Fibroblast of pulmonary artery (primary cell): ENCODE measurements at regions not wholly inside any gene's neighbourhood (a gene's known extent, or its start where the extent isn't known, plus 50 kb on each side); places are given as distances from the start of the nearest gene placed in this dataset.

Experiments used
- DNase-seq: peaks from one replicate; pipeline ENCODE4 v3.0.0-alpha.2; 2010; ENCODE audit warnings: low read depth
- H3K4me3 ChIP-seq: replicated peaks from 2 replicates; pipeline ENCODE4 v1.5.1; 2011; ENCODE audit warnings: low read depth, mild to moderate bottlenecking, control low read depth, low read length, moderate library complexity
- CTCF ChIP-seq: IDR thresholded peaks from 2 replicates; pipeline ENCODE4 v1.5.1; 2011; ENCODE audit warnings: mild to moderate bottlenecking, control low read depth, low read length, inconsistent platforms; ENCODE audit errors: missing control alignments

- no peak overlapping the region for H3K4me3 ChIP-seq
- TF ChIP-seq CTCF, result peak; percentile 97
- DNase-seq, result peak; percentile 78
Observed at GRCh38 chr17:34171245-34171818, 83.8 kb upstream of the CCL2 start.

- DNase-seq, result no peak
- TF ChIP-seq CTCF, result no peak
- no peak overlapping the region for H3K4me3 ChIP-seq
Observed at GRCh38 chr17:34172390-34172918, 82.6 kb upstream of the CCL2 start.

- no peak for TF ChIP-seq CTCF
- peak; percentile 75 for DNase-seq
Observed at GRCh38 chr17:34173241-34173640, 81.8 kb upstream of the CCL2 start.

GRCh38 chr17:34174496-34174895 is 80.6 kb upstream of the CCL2 start:
- no peak for DNase-seq
- H3K4me3 ChIP-seq, result no peak overlapping the region
- TF ChIP-seq CTCF, result no peak

More at GRCh38 chr17:34173241-34173640, 81.8 kb upstream of the CCL2 start:
- H3K4me3 ChIP-seq, result no peak overlapping the region

- no peak for TF ChIP-seq CTCF
- no peak overlapping the region for H3K4me3 ChIP-seq
- no peak for DNase-seq
Observed at GRCh38 chr17:34176440-34176839, 78.6 kb upstream of the CCL2 start.

- TF ChIP-seq CTCF, result no peak
- no peak overlapping the region for H3K4me3 ChIP-seq
- DNase-seq, result peak; percentile 87
Observed at GRCh38 chr17:34177642-34178041, 77.4 kb upstream of the CCL2 start.

GRCh38 chr17:34178092-34178491 is 77.0 kb upstream of the CCL2 start:
- peak; percentile 21 for TF ChIP-seq CTCF
- H3K4me3 ChIP-seq, result no peak overlapping the region
- peak; percentile 39 for DNase-seq
